ENCODE measurements at regions not wholly inside any gene's neighbourhood (a gene's known extent, or its start where the extent isn't known, plus 50 kb on each side); places are given as distances from the start of the nearest gene placed in this dataset.
"Not testable (repeated sequence)": the region's sequence is repeated elsewhere in the genome, so short reads cannot be mapped to it uniquely, and the experiment has no call there.

DNA sequence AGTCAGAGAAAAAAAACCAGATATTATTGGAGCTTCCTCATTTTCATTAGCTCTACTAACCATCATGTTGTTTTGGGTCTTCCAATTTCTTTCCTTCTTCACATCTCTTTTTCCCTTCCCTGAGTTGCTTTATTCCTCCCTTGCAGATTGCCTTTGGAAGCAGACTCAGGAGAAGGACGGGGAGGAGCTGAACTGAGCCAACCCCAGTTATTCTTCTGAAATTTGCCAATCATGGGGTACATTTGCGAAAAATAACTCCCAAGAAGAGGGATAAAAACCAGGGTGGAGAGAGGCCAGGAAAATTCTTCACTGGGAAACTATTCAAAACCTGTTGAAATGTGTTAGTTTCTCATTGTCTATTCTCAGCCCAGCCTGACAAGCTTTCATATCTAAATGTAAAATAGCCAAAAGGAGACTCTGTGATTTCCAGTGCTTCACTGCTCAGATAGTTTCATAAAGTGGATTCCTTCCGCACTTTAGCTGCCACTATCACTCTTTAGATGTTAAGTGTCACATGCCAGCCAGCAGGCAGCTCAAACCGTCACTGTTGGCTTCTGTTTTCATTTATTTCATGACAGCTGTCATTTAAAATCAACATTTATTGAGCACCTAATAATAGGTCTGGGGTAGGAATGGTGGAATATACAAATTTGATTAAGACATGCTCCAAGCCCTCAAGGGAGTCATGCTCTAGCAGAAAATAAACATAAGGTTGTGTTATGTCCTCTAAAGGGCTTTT is 204.5 kb downstream of the SREK1 start:
- DNase-seq (ENCODE audit: low read depth in 4 of 4, low spot score in 3 of 4), result no peak

DNA sequence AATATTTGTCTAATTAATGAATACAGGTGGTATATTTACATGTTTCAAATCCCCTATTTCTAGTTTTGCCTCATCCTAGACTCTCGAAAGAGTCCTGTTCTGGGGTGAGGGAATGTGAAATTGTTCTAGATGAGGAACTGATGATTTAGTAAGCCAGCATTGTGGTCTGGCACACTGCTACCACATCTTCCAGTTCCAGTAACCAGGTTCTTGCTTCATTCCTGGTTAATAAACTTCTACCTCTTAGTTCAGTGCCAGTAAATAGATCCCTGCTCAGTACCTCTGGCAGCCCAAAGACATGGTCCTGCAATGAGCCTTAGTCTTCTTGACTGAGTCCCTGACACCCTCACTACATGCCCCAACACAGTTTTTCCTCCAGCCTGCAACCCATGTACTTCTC is 207.7 kb downstream of the SREK1 start:
- no peak for DNase-seq (ENCODE audit: low read depth in 4 of 4, low spot score in 3 of 4)

DNA sequence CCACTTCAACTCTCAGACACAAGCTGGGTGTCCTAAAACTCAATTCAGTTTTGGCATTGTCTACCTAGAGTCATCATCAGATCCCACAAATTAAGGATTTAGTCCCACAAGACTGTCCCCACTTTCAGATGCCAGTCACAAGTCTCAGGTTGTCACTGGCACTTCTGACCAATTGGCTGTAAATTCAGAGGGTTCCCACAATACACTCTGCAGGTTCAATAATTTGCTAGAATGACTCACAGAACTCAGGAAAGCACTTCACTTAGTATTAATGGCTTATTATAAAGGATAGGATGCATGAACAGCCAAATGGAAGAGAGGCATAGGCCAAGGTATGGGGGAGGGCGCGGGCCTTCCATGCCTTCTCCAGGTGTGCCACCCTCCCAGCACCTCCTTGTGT is 209.1 kb downstream of the SREK1 start:
- no peak for DNase-seq (ENCODE audit: low read depth in 4 of 4, low spot score in 3 of 4)

DNA sequence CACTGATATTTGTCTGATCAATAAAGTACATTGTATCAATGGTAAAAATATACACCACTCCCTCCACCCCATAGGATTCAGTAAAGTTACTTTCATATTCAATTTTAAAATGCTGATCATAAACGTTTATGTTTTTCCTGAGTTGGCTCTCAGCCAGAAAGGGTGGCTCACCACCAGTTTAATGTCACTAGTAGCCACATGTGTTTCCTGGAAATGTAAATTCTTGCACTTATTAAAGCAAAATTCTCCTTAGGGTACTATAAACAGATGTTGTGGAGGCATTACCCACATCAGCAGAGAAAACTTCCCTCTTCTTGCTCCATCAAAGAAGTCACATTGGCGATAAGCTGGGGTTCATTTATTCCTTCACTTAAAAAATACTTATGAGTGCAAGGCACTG is 210.3 kb downstream of the SREK1 start:
- DNase-seq (ENCODE audit: low read depth in 4 of 4, low spot score in 3 of 4), result no peak

DNA sequence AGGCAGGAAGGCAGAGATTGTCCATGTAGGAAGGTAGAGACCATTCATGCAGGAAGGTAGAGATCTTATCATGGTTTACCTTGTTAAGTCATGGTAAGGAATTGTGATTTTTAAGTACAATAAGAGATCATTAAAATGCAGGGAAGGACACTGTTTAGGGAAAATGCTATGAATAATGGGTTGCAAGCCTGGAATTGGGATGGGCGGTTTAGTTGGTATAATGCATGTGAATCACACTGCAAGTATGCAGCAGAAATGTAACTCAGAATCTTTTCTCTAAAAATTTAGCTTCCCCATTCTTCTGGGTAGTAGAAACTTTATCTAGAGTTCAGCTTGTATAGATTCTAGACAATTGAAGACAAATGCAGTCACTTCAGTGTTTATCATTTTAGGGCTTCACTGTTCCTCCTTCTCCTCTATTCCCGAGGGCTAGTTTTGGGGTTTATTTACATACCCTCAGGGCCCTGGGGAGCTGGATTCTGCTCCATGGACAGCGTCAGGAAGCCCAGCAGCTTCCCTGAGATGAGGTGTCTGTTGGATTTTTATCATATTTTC is 212.0 kb downstream of the SREK1 start:
- DNase-seq (ENCODE audit: low read depth in 4 of 4, low spot score in 3 of 4), result no peak

DNA sequence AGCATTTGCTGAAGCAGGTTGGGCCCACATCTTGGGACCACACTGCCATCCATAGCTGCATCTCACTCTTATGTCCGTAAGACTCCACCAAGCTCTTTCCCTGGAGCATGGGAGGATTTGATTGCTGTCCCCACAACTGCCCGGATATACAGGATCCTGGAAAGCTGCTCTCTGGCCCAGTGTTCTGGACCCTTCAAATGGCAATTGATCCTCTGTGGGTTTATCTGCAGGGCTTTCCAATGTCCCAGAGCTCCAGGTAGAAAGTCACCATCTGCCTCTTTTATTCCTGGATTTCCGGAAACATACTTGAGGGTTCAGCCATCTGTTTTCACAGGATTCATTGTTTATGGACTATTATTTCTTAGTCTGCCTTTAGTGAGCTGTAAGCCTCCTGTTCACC is 214.6 kb downstream of the SREK1 start:
- no peak for DNase-seq (ENCODE audit: low read depth in 4 of 4, low spot score in 3 of 4)

DNA sequence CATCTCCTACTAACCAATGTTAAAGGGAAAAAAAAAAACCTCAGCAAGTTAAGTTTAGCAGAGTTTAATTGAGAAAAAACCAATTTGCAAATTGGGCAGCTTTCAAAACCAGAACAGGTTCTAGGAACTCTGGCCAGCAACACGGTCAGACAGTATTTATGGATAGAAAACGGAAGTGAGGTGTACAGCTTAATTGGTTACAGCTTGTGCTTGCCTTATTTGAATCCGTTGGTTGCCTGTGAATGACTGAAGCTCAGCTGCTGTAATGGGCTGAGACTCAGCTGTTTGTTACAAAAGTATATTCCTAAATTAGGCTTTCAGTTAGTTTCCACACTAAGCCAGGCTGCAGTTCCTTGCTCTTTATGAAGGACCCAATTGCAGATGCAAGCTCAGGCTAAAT is 217.0 kb downstream of the SREK1 start:
- DNase-seq (ENCODE audit: low read depth in 4 of 4, low spot score in 3 of 4), result no peak

DNA sequence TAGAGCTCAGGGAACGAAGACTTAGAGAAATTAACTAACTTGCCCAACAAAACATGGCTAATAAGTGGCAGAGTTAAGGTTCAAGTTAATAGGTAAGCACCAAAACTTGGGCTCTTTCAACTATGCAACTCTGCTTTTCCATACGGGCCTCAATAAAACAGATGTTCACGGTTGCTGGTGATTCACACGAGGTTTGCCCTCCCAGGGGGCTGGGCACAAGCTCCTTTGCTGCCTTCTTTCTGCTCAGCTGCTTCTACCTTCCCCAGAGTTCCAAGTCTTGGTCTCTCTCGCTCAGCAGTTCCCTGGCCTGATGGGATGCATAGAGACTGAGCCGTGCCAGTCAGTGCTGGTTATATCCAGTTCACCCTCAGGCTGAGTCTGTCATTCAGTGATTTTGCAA is 217.9 kb downstream of the SREK1 start:
- DNase-seq (ENCODE audit: low read depth in 4 of 4, low spot score in 3 of 4), result no peak

DNA sequence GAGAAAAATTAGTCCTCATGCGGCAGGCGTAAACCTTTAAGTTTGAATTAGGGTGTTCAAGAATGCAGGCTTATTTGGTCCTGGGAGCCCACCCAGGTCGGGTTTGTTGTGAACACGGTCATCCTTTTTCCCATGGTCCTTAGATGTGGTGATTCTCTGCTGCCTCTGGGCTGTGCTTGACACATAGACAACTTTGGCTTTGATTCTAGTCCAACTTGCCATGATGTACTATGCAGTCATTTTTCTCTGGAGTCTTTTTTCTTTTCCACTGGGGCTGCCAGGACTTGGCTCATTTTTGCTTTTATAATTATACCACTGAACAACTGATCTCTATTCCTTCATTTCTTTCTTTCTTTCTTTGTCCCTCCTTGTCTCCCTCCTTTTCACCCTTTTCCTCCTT is 218.6 kb downstream of the SREK1 start:
- no peak for DNase-seq (ENCODE audit: low read depth in 4 of 4, low spot score in 3 of 4)

DNA sequence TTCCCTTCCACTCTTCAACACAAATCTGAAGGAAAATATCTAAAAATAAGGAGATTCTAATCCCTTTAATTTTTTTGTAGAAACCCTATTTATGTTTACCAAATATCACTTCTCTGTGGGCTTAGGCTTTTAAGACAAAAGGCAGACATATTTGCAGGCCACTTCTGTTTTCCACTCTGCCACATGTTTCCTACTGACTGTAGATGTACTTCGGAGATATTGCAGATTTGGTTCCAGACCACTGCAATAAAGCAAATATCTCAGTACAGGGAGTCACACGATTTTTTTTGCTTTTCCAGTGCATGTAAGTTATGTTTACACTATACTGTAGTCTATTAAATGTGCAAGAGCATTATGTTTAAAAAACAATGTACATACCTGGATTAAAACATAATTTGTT is 219.0 kb downstream of the SREK1 start:
- no peak for DNase-seq (ENCODE audit: low read depth in 4 of 4, low spot score in 3 of 4)

DNA sequence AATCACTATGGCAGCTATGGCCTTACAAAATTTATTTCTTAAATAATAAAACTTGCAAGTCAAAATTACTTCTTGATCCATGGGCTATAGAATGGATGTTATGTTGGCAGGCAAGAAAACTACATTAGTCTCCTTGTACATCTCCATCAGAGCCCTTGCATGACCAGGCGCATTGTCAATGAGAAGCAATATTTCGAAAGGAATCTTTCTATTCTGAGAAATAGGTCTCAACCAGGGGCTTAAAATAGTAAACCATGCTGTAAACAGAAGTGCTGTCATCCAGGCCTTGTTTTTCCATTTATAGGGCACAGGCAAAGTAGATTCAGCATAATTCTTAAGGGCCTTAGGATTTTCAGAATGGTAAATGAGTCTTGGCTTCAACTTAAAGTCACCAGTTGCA is 220.1 kb downstream of the SREK1 start:
- DNase-seq (ENCODE audit: low read depth in 4 of 4, low spot score in 3 of 4), result no peak

DNA sequence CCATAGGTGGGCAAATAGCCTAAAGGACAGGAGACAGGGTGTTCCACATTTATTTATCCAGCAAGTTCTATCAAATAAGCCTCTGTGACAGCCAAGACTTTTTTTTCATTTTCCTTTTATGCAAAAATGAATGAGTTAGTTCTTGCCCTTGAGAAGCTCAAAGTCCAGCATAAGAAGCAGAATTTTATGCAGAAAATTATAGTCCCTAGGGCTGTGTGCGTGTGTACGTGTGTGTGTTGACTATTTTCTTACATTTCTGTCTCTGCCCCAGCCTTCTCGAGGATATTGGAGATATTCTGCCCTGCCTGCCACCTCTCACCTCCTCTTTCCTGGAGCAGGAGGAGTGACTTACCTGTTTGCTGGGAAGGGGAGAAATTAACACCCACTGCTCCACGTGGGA is 221.9 kb downstream of the SREK1 start:
- DNase-seq (ENCODE audit: low read depth in 4 of 4, low spot score in 3 of 4), result no peak

DNA sequence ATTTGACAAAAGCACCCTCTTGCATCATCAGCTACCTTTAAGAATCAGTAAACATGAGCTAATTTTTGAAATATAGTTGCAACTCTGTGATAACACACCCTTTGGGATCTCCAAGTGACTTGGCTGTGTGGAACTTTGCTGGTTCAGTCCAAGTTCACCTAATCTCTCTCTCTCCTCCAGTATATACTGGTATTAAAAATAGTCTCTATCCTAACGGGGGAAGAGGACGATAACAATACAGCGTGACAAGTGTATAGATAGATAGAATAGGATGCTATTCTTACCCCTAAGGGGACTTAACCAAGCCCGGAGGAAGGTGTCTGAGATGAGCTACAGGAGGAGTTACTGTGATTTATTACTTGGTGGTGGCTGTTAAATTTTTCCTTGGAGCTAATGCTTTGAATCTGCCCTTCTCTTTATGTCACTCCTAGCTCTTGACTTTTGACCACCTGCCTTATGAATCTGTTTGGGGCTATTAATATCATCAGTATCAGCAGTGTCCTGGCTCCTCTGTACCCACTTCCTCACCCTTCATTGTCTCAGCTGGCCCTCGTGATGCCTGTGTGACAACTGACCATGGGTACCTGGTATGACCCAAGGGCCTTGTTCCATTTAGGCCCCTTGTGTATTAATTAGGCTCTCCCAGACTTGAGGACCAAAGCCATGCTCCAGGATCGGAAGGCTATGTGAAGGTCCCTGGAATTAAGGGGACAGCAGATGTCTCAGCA is 223.9 kb downstream of the SREK1 start:
- no peak for DNase-seq (ENCODE audit: low read depth in 4 of 4, low spot score in 3 of 4)

DNA sequence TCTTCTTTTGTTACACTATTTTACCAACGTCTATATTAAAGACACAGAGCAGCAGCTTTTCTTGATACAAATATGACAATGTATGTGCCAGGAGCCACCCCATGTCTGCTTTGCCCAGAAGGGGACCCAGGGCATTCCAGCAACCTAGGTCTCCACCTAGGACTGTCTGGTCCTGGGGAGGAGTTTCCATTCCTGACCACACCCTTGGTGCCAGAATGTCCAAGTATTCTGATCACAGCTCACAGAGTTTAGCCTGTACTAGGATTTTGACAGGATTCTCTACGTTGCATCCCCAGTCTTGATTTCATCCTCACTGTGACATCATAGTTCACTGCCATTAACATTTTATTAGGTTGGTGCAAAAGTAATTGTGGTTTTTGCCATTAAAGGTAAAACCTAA is 224.7 kb downstream of the SREK1 start:
- no peak for DNase-seq (ENCODE audit: low read depth in 4 of 4, low spot score in 3 of 4)

DNA sequence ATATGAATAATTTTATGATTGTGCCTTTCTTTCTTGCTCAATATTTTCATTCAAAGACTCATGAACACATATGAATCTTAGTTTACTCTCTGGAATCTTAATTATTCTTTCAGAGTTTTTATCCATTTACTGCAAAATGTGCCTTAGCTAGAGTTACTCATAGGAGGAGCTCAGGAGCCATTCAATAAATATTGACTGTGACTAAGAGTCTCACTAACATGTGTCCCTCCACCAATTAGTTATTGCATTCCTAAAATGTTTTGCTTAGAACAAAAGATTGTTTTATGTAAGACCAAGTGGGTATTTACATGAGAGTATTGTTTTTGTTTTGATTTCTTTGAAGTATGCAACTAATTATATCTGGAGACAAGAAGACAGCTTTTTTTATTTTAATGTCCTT is 218.4 kb upstream of the MAST4 start:
- no peak for DNase-seq (ENCODE audit: low read depth in 4 of 4, low spot score in 3 of 4)

DNA sequence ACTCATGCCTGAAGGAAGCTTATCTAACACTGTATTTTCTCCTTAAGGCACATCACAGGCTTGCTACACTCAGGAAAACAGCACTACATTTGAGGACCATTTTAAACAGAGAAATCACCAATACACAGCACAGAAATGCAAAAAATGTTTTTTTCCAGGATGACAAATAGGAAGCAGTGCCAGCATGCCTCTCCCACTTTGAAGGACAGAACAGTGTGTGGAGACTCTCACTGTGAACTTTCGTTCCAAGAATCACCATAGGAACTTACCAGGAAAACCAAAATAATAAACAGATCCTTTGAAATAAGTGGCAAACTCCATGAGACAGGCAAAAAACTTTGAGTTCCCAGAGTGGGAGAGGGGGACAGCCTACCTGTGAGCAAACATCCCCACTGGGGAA is 217.8 kb upstream of the MAST4 start:
- no peak for DNase-seq (ENCODE audit: low read depth in 4 of 4, low spot score in 3 of 4)

DNA sequence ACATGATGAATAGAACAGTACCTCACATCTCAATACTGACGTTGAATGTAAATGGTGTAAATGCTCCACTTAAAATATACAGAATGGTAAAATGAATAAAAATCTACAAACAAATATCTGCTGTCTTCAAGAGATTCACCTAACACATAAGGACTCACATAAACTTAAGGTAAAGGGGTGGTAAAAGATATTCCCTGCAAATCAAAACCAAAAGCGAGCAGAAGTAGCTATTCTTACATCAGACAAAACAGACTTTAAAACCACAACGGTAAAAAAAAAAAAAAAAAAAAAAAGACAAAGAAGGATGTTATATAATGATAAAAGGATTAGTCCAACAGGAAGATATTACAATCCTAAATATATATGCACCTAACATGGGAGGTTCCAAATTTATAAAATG is 214.0 kb upstream of the MAST4 start:
- DNase-seq (ENCODE audit: low read depth in 4 of 4, low spot score in 3 of 4), result no peak

DNA sequence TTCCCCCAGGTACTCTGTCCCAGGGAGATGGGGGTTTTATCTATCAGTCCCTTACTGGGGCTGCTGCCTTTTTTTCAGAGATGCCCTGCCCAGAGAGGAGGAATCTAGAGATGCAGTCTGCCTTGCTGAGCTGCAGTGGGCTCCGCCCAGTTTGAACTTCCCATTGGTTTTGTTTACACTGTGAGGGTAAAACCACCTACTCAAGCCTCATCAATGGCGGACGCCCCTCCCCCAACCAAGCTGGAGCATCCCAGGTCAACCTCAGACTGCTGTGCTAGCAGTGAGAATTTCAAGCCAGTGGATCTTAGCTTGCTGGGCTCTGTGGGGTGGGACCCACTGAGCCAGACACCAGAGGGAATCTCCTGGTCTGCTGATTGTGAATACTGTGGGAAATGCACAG is 191.0 kb upstream of the MAST4 start:
- not testable (repeated sequence) for DNase-seq (ENCODE audit: low read depth in 4 of 4, low spot score in 3 of 4)

DNA sequence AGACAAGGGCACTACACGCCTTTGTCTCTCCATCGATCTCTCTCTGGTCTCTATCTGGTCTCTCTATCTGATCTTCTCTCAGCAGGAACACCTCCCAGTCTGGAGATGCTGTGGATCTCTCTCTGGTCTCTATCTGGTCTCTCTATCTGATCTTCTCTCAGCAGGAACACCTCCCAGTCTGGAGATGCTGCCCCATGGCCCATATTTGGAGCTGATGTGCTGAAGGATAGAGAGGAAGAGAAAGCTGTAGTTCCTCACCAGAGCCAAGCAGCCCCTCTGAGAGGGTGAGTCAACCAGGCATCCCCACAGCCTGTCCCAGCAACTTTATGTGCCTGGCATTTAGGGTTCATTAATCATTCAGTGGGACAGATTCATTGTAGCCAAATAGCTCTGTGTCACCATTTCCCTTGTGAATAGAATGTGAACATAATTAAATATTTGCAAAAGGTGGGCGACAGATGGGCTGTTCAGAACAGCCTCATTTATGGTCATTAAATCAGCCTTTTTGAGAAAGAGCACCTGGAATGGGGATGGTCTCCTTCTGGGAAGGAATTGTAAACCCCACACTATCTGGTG is 189.3 kb upstream of the MAST4 start:
- peak in 2 of 4 donors; percentile 37 to 38 for DNase-seq (ENCODE audit: low read depth in 4 of 4, low spot score in 3 of 4)

DNA sequence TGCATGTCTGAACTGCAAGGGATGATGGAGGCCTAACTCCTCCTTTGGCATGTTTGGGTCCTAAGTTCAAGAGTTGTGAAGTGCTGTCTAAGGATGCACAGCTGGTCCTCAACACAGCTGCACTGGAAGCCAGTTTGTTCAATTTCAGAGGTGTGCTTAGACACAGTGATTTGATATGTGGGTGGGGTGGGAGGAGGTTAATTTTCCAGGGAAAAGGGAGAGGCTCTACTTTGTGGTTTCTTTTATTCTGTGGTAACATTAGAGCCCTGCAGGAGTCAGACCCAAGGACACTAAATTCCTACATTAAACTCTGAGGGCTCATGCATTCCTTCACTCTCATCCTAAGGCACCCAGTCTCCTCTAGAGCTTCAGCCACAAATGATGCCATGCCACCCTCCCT is 188.4 kb upstream of the MAST4 start:
- DNase-seq (ENCODE audit: low read depth in 4 of 4, low spot score in 3 of 4), result no peak

DNA sequence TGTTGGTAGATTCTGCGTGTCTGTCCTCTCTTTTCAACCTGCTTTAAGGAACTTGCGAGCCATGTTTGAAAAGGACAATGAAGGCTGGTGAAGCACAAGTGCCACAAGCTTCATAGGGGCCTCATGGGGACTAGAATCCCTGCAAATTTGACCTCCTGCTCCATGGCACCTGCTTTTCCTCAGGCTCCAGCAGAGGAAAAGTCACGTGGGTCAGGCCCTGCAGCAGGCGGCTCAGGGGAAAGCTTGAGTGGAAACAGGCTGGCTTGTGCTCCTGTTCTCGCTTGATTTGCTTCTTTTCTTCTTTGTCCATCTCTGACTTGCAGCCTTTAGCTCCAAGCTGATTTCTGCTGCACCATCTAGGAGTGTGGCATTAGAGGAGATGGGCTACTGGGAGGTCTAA is 187.6 kb upstream of the MAST4 start:
- DNase-seq (ENCODE audit: low read depth in 4 of 4, low spot score in 3 of 4), result no peak

DNA sequence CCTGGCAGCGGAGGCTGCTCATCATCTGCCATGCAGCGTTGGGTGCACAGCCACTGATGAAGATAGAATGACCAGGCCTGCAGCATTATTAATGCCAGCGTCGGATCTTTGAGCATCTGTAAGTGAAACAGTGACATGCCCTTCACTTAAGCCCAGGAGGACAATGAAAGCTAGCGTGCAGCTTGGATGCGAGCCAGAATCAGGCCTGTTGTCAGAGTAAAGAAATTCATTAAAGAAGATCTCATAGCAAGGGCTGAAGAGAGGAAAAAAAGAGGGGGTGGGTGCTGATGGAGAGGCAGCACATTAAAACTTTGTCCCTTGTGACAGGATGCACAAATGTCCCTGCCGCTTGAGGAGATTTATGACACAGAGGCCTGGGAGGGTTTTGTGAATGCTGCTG is 186.1 kb upstream of the MAST4 start:
- no peak for DNase-seq (ENCODE audit: low read depth in 4 of 4, low spot score in 3 of 4)

Measured in right renal pelvis (tissue), 4 donors.